ENCODE measurements at regions not wholly inside any gene's neighbourhood (a gene's known extent, or its start where the extent isn't known, plus 50 kb on each side); places are given as distances from the start of the nearest gene placed in this dataset.

DNA sequence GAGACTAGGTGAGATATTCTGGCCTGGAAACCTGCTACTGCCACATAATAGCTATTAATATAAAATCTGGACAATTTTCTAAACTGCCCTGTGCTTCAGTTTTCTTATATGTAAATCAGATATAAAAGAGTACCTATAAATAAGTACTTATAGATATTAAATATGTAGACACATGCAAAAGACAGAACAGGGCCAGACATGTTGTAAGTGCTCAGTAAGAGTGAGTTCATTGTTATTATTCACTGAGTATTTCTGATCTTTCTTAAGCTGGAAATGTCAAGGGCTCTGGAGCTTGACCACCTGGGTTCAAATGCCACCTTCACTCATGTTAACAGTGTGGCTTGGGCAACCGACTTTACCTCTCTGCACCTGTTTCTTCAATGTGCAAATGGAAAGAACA lies 179.8 kb downstream of the GALC start:
- H3K9ac ChIP-seq (ENCODE audit: insufficient read depth, low read depth, low read length), result no peak overlapping the region
- ChIA-PET CTCF (ENCODE audit: low intra/inter-chr PET ratio, low total read pairs) (no interaction called here), POLR2A (no interaction called here)
- H3K4me1 ChIP-seq (ENCODE audit: insufficient read depth, low read length), result no peaks in the 10 kb centered on the region
- H3K79me2 ChIP-seq (ENCODE audit: insufficient read depth, low read length), result no peaks in the 10 kb centered on the region
- intact Hi-C loops (cut with micrococcal nuclease; ENCODE audit: unreplicated experiment), result no loop called here
- no peaks in the 10 kb centered on the region for H3K36me3 ChIP-seq (replicated peaks in 1 of 2; ENCODE audit: control insufficient read depth in 1 of 2, insufficient read depth in 2 of 2, low read length in 2 of 2)
- no peak overlapping the region for H3K4me3 ChIP-seq (replicated peaks in 1 of 3; ENCODE audit: insufficient read depth in 1 of 3, low read depth in 2 of 3, low read length in 3 of 3)
- in situ Hi-C loops (cut with HindIII; ENCODE audit: extremely low pct_ligation_motif_present, low pct_unique_long_range_greater_than_20kb), result no loop called here
- ATAC-seq, result no peak
- H3K9me3 ChIP-seq (ENCODE audit: low read length), result no peaks in the 10 kb centered on the region
- H2AFZ ChIP-seq (ENCODE audit: low read length), result no peak overlapping the region
- no peak for TF ChIP-seq ARID2 (CRISPR knock-in tag; IDR thresholded peaks at IDR 0.05; ENCODE audit: borderline replicate concordance)
- DNase-seq (ENCODE audit: low spot score), result no peak
- no peak for FAIRE-seq
- H4K20me1 ChIP-seq (ENCODE audit: insufficient read depth, low read length), result no peaks in the 10 kb centered on the region
- 0% methylated on average over 1 of the region's 1 CpG for WGBS (ENCODE audit: low lambda C conversion rate)
- no peak overlapping the region for H3K4me2 ChIP-seq (ENCODE audit: low read depth, low read length)
- no TSS peak for BruUV-seq (replicated peaks)
- peaks cover 0 to 4% of the 10 kb centered on the region in 2 experiments; a peak in 1 of 5 replicates for H3K27me3 ChIP-seq (ENCODE audit: control insufficient read depth in 1 of 2, insufficient read depth in 2 of 2, low read length in 2 of 2)
- no peak overlapping the region for H3K27ac ChIP-seq (ENCODE audit: extremely low read length, insufficient read depth, low read length)

DNA sequence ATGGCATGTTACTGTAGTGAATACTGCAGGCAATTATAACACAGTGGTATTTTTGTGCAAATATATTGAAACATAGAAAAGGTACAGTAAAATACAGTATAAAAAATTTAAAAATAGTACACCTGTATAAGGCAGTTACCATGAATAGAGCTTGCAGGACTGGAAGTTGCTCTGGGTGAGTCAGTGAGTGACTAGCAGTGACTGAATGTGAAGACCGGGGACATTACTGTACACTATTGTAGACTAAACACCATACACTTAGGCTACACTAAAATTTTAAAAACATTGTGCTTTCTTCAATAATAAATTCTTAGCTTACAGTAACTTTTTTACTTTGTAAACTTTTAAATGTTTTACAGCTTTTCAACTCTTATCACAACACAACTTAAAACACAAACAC lies 181.7 kb downstream of the GALC start:
- Histone ChIP-seq H3K4me3 (replicated peaks in 1 of 3; ENCODE audit: insufficient read depth in 1 of 3, low read depth in 2 of 3, low read length in 3 of 3) (no peak overlapping the region), H3K4me2 (ENCODE audit: low read depth, low read length) (no peak overlapping the region), H3K27me3 (ENCODE audit: control insufficient read depth in 1 of 2, insufficient read depth in 2 of 2, low read length in 2 of 2) (peaks cover 0 to 4% of the 10 kb centered on the region in 2 experiments; a peak in 1 of 5 replicates), H3K9me3 (ENCODE audit: low read length) (no peaks in the 10 kb centered on the region), H3K79me2 (ENCODE audit: insufficient read depth, low read length) (no peaks in the 10 kb centered on the region), H4K20me1 (ENCODE audit: insufficient read depth, low read length) (no peaks in the 10 kb centered on the region), H3K9ac (ENCODE audit: insufficient read depth, low read depth, low read length) (no peak overlapping the region), H2AFZ (ENCODE audit: low read length) (no peak overlapping the region), H3K36me3 (replicated peaks in 1 of 2; ENCODE audit: control insufficient read depth in 1 of 2, insufficient read depth in 2 of 2, low read length in 2 of 2) (no peaks in the 10 kb centered on the region), H3K4me1 (ENCODE audit: insufficient read depth, low read length) (no peaks in the 10 kb centered on the region), H3K27ac (ENCODE audit: extremely low read length, insufficient read depth, low read length) (no peak overlapping the region)
- CTCF ChIA-PET (ENCODE audit: low intra/inter-chr PET ratio, low total read pairs), result no interaction called here
- no peak for ATAC-seq
- no peak for DNase-seq (ENCODE audit: low spot score)
- POLR2A ChIA-PET, result no interaction called here
- in situ Hi-C loops (cut with HindIII; ENCODE audit: extremely low pct_ligation_motif_present, low pct_unique_long_range_greater_than_20kb), result no loop called here
- no TSS peak for BruUV-seq (replicated peaks)
- intact Hi-C loops (cut with micrococcal nuclease; ENCODE audit: unreplicated experiment), result no loop called here
- WGBS (ENCODE audit: low lambda C conversion rate), result 0% methylated on average over 1 of the region's 1 CpG
- TF ChIP-seq, protein P1, sequence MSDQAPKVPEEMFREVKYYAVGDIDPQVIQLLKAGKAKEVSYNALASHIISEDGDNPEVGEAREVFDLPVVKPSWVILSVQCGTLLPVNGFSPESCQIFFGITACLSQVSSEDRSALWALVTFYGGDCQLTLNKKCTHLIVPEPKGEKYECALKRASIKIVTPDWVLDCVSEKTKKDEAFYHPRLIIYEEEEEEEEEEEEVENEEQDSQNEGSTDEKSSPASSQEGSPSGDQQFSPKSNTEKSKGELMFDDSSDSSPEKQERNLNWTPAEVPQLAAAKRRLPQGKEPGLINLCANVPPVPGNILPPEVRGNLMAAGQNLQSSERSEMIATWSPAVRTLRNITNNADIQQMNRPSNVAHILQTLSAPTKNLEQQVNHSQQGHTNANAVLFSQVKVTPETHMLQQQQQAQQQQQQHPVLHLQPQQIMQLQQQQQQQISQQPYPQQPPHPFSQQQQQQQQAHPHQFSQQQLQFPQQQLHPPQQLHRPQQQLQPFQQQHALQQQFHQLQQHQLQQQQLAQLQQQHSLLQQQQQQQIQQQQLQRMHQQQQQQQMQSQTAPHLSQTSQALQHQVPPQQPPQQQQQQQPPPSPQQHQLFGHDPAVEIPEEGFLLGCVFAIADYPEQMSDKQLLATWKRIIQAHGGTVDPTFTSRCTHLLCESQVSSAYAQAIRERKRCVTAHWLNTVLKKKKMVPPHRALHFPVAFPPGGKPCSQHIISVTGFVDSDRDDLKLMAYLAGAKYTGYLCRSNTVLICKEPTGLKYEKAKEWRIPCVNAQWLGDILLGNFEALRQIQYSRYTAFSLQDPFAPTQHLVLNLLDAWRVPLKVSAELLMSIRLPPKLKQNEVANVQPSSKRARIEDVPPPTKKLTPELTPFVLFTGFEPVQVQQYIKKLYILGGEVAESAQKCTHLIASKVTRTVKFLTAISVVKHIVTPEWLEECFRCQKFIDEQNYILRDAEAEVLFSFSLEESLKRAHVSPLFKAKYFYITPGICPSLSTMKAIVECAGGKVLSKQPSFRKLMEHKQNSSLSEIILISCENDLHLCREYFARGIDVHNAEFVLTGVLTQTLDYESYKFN (CRISPR knock-in tag; conservative IDR thresholded peaks at IDR 0.05), result no peak
- TF ChIP-seq AKAP8 (CRISPR knock-in tag; IDR thresholded peaks at IDR 0.05), result no peak
- FAIRE-seq, result no peak
